ENCODE measurements at regions not wholly inside any gene's neighbourhood (a gene's known extent, or its start where the extent isn't known, plus 50 kb on each side); places are given as distances from the start of the nearest gene placed in this dataset.

GRCh38 chr5:109522404-109522803, 112.6 kb upstream of the PJA2 start:
- TF ChIP-seq EZH2 (IDR thresholded peaks at IDR 0.05; ENCODE audit: borderline replicate concordance) (no peak), CTCF (IDR thresholded peaks at IDR 0.05; ENCODE audit: poor library complexity) (no peak), EZH2phosphoT487 (IDR thresholded peaks at IDR 0.05; ENCODE audit: low read depth, severe bottlenecking, unreplicated experiment) (no peak)
- Histone ChIP-seq H3K9me2 (replicated peaks; ENCODE audit: insufficient read depth) (no peaks in the 10 kb centered on the region), H2AFZ (no peak overlapping the region), H3K27ac (no peak overlapping the region), H3K79me2 (no peaks in the 10 kb centered on the region), H3K4me1 (ENCODE audit: insufficient read depth) (no peaks in the 10 kb centered on the region), H3K27me3 (no peaks in the 10 kb centered on the region), H3K4me3 (no peak overlapping the region), H3K9me3 (ENCODE audit: low read depth) (no peaks in the 10 kb centered on the region), H3K36me3 (replicated peaks; ENCODE audit: insufficient read depth, low read depth) (no peaks in the 10 kb centered on the region), H4K20me1 (ENCODE audit: insufficient read depth, poor library complexity, severe bottlenecking) (no peaks in the 10 kb centered on the region), H3K4me2 (no peak overlapping the region)
- no peak for DNase-seq (ENCODE audit: low spot score)
- WGBS (ENCODE audit: low lambda C conversion rate, missing lambda C conversion rate) = 100% methylated on average over 1 of the region's 1 CpG

GRCh38 chr5:109519416-109519815, 109.6 kb upstream of the PJA2 start:
- no peaks in the 10 kb centered on the region for H3K9me2 ChIP-seq (replicated peaks; ENCODE audit: insufficient read depth)
- H3K4me2 ChIP-seq = no peak overlapping the region
- TF ChIP-seq EZH2phosphoT487 (IDR thresholded peaks at IDR 0.05; ENCODE audit: low read depth, severe bottlenecking, unreplicated experiment) = no peak
- no peak for TF ChIP-seq EZH2 (IDR thresholded peaks at IDR 0.05; ENCODE audit: borderline replicate concordance)
- H2AFZ ChIP-seq = no peak overlapping the region
- no peaks in the 10 kb centered on the region for H3K27me3 ChIP-seq
- no peak overlapping the region for H3K27ac ChIP-seq
- no peaks in the 10 kb centered on the region for H3K36me3 ChIP-seq (replicated peaks; ENCODE audit: insufficient read depth, low read depth)
- H3K9me3 ChIP-seq (ENCODE audit: low read depth) = no peaks in the 10 kb centered on the region
- no peaks in the 10 kb centered on the region for H3K4me1 ChIP-seq (ENCODE audit: insufficient read depth)
- no peaks in the 10 kb centered on the region for H4K20me1 ChIP-seq (ENCODE audit: insufficient read depth, poor library complexity, severe bottlenecking)
- no peaks in the 10 kb centered on the region for H3K79me2 ChIP-seq
- WGBS (ENCODE audit: low lambda C conversion rate, missing lambda C conversion rate) = 91% methylated on average over 3 of the region's 3 CpGs
- no peak for DNase-seq (ENCODE audit: low spot score)
- H3K4me3 ChIP-seq = no peak overlapping the region

DNA sequence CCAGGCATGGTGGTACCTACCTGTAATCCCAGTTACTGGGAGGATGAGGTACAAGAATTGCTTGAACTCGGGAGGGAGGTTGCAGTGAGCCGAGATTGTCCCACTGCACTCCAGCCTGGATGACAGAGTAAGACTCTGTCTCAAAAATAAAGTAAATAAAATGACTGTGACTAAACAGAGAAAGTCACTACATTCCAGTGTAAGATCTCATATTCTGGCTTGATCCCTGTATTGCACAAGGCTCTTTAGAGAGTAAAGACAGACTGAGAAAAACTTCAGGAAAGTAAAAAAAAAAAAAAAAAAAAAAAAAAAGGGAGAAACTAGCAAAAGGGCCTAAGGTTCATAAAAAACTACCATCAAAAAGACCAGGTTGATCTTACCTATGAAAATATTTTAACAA, 106.6 kb upstream of the PJA2 start:
- H2AFZ ChIP-seq = no peak overlapping the region
- no peak overlapping the region for H3K4me3 ChIP-seq
- no peak overlapping the region for H3K4me2 ChIP-seq
- H3K4me1 ChIP-seq (ENCODE audit: insufficient read depth) = no peaks in the 10 kb centered on the region
- H3K27ac ChIP-seq = no peak overlapping the region
- no peaks in the 10 kb centered on the region for H3K79me2 ChIP-seq
- WGBS (ENCODE audit: low lambda C conversion rate, missing lambda C conversion rate) = 74% methylated on average over 2 of the region's 2 CpGs
- H3K36me3 ChIP-seq (replicated peaks; ENCODE audit: insufficient read depth, low read depth) = no peaks in the 10 kb centered on the region
- DNase-seq (ENCODE audit: low spot score) = no peak
- no peaks in the 10 kb centered on the region for H3K9me3 ChIP-seq (ENCODE audit: low read depth)
- no peaks in the 10 kb centered on the region for H4K20me1 ChIP-seq (ENCODE audit: insufficient read depth, poor library complexity, severe bottlenecking)
- no peaks in the 10 kb centered on the region for H3K27me3 ChIP-seq
- H3K9me2 ChIP-seq (replicated peaks; ENCODE audit: insufficient read depth) = no peaks in the 10 kb centered on the region
- no peak for TF ChIP-seq EZH2phosphoT487 (IDR thresholded peaks at IDR 0.05; ENCODE audit: low read depth, severe bottlenecking, unreplicated experiment)
- TF ChIP-seq CTCF (IDR thresholded peaks at IDR 0.05; ENCODE audit: poor library complexity) = no peak
- TF ChIP-seq EZH2 (IDR thresholded peaks at IDR 0.05; ENCODE audit: borderline replicate concordance) = no peak

DNA sequence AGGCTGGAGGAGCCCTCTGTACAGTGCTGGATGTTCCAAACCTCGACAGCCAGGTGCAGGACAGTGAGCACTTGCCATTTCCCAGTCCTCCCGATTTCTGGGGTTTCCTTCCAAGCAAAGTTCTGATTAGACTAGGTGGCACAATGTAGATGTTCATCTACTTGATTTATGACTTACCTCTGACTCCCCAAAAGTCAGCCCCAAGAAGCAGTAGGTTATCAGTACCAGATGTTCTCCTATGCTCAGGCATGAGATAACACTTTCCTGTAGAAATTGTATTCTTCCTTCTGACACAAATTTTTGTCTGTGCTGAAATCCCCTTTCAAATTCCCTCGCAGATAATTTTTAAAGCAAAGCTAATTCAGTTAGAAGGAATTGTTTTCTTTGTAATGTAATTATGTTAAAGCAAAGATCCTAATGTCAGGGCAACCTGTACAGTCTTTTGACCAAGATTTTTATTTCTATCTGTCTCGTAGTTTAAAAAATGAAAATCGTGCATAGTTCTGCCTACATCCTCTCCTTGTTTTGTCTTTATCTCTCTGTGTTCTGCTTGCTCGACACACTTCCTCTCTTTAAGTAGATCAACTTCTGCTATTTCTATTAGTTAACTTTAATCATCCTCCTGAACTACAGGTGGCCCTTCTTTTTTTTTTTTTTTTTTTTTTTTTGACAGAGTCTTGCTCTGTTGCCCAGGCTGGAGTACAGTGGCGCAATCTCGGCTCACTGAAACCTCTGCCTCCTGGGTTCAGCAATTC, 102.4 kb upstream of the PJA2 start:
- no peak overlapping the region for H2AFZ ChIP-seq
- no peaks in the 10 kb centered on the region for H3K36me3 ChIP-seq (replicated peaks; ENCODE audit: insufficient read depth, low read depth)
- H3K27ac ChIP-seq = no peak overlapping the region
- WGBS (ENCODE audit: low lambda C conversion rate, missing lambda C conversion rate) = 79% methylated on average over 6 of the region's 8 CpGs
- H3K27me3 ChIP-seq = no peaks in the 10 kb centered on the region
- H3K9me2 ChIP-seq (replicated peaks; ENCODE audit: insufficient read depth) = no peaks in the 10 kb centered on the region
- no peaks in the 10 kb centered on the region for H3K9me3 ChIP-seq (ENCODE audit: low read depth)
- H3K4me2 ChIP-seq = no peak overlapping the region
- no peak for DNase-seq (ENCODE audit: low spot score)
- no peak for TF ChIP-seq EZH2 (IDR thresholded peaks at IDR 0.05; ENCODE audit: borderline replicate concordance)
- TF ChIP-seq EZH2phosphoT487 (IDR thresholded peaks at IDR 0.05; ENCODE audit: low read depth, severe bottlenecking, unreplicated experiment) = no peak
- no peak for TF ChIP-seq CTCF (IDR thresholded peaks at IDR 0.05; ENCODE audit: poor library complexity)
- no peaks in the 10 kb centered on the region for H4K20me1 ChIP-seq (ENCODE audit: insufficient read depth, poor library complexity, severe bottlenecking)
- no peaks in the 10 kb centered on the region for H3K79me2 ChIP-seq
- no peaks in the 10 kb centered on the region for H3K4me1 ChIP-seq (ENCODE audit: insufficient read depth)
- no peak overlapping the region for H3K4me3 ChIP-seq

Data from hepatocyte (in vitro differentiated cells).